HG03108 (cell line): ENCODE measurements at regions not wholly inside any gene's neighbourhood (a gene's known extent, or its start where the extent isn't known, plus 50 kb on each side); places are given as distances from the start of the nearest gene placed in this dataset.

ENCODE experiments used
- ATAC-seq: cut with Tn5 transposase; IDR thresholded peaks from one replicate; pipeline ENCODE4 v1.9.1; 2021; ENCODE audit warnings: moderate library complexity; ENCODE audit not compliant: unreplicated experiment

- no peak for ATAC-seq
Measured at GRCh38 chr17:77851921-77852320, 106.6 kb upstream of the TNRC6C start.

GRCh38 chr17:77852731-77853130, 105.8 kb upstream of the TNRC6C start:
- no peak for ATAC-seq

- no peak for ATAC-seq
Measured at GRCh38 chr17:77853191-77853977, 105.1 kb upstream of the TNRC6C start.

- no peak for ATAC-seq
Measured at GRCh38 chr17:77854083-77854758, 104.3 kb upstream of the TNRC6C start.

- no peak for ATAC-seq
Measured at GRCh38 chr17:77854759-77855745, 103.5 kb upstream of the TNRC6C start.

GRCh38 chr17:77856551-77857305, 101.8 kb upstream of the TNRC6C start:
- ATAC-seq, result no peak

GRCh38 chr17:77857306-77857555, 101.3 kb upstream of the TNRC6C start:
- no peak for ATAC-seq

GRCh38 chr17:77857613-77858012, 100.9 kb upstream of the TNRC6C start:
- no peak for ATAC-seq

- ATAC-seq, result no peak
Measured at GRCh38 chr17:77858291-77859034, 100.0 kb upstream of the TNRC6C start.

GRCh38 chr17:77859035-77859810, 99.3 kb upstream of the TNRC6C start:
- no peak for ATAC-seq

- ATAC-seq, result no peak
Measured at GRCh38 chr17:77861133-77861695, 97.3 kb upstream of the TNRC6C start.

- no peak for ATAC-seq
Measured at GRCh38 chr17:77861981-77862645, 96.4 kb upstream of the TNRC6C start.

GRCh38 chr17:77862890-77863813, 95.4 kb upstream of the TNRC6C start:
- no peak for ATAC-seq

- no peak for ATAC-seq
Measured at GRCh38 chr17:77863814-77864161, 94.7 kb upstream of the TNRC6C start.

GRCh38 chr17:77864234-77865111, 94.0 kb upstream of the TNRC6C start:
- no peak for ATAC-seq

- no peak for ATAC-seq
Measured at GRCh38 chr17:77865112-77865611, 93.3 kb upstream of the TNRC6C start.
